ENCODE measurements at regions not wholly inside any gene's neighbourhood (a gene's known extent, or its start where the extent isn't known, plus 50 kb on each side); places are given as distances from the start of the nearest gene placed in this dataset.

- intact Hi-C loops (cut with DNase I): no loop called here
- Histone ChIP-seq H3K36me3 (no peaks in the 10 kb centered on the region), H3K4me1 (peaks cover 9 to 23% (median 10%) of the 10 kb centered on the region in 4 donors), H3K4me3 (no peak overlapping the region), H3K9me3 (no peaks in the 10 kb centered on the region), H3K27me3 (no peaks in the 10 kb centered on the region), H3K27ac (replicated peaks in 1 of 4) (no peak overlapping the region)
- no peak for DNase-seq (ENCODE audit: extremely low spot score)
- TF ChIP-seq POLR2AphosphoS5 (IDR thresholded peaks at IDR 0.05) (no peak), POLR2A (IDR thresholded peaks at IDR 0.05; ENCODE audit: low read depth) (no peak), EP300 (IDR thresholded peaks at IDR 0.05) (no peak)
- TF ChIP-seq, protein P1, sequence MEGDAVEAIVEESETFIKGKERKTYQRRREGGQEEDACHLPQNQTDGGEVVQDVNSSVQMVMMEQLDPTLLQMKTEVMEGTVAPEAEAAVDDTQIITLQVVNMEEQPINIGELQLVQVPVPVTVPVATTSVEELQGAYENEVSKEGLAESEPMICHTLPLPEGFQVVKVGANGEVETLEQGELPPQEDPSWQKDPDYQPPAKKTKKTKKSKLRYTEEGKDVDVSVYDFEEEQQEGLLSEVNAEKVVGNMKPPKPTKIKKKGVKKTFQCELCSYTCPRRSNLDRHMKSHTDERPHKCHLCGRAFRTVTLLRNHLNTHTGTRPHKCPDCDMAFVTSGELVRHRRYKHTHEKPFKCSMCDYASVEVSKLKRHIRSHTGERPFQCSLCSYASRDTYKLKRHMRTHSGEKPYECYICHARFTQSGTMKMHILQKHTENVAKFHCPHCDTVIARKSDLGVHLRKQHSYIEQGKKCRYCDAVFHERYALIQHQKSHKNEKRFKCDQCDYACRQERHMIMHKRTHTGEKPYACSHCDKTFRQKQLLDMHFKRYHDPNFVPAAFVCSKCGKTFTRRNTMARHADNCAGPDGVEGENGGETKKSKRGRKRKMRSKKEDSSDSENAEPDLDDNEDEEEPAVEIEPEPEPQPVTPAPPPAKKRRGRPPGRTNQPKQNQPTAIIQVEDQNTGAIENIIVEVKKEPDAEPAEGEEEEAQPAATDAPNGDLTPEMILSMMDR (IDR thresholded peaks at IDR 0.05): no peak
- 83% methylated on average over 6 of the region's 6 CpGs for WGBS
Measured at GRCh38 chr2:172361840-172362239, 65.5 kb upstream of the ITGA6 start.

- TF ChIP-seq POLR2A (IDR thresholded peaks at IDR 0.05; ENCODE audit: low read depth) (no peak), POLR2AphosphoS5 (IDR thresholded peaks at IDR 0.05) (no peak), EP300 (IDR thresholded peaks at IDR 0.05) (no peak)
- TF ChIP-seq, protein P1 (IDR thresholded peaks at IDR 0.05): no peak
- no peaks in the 10 kb centered on the region for H3K36me3 ChIP-seq
- DNase-seq (ENCODE audit: extremely low spot score): no peak
- H3K9me3 ChIP-seq: peaks cover 0 to 13% (median 7%) of the 10 kb centered on the region in 4 donors
- intact Hi-C loops (cut with DNase I): no loop called here
- H3K27me3 ChIP-seq: no peaks in the 10 kb centered on the region
- 94% methylated on average over 1 of the region's 1 CpG for WGBS
- H3K27ac ChIP-seq (replicated peaks in 1 of 4): no peak overlapping the region
- H3K4me1 ChIP-seq: peaks cover 0 to 4% (median 0%) of the 10 kb centered on the region in 4 donors
- H3K4me3 ChIP-seq: no peak overlapping the region
Measured at GRCh38 chr2:172364261-172364660, 63.1 kb upstream of the ITGA6 start.

- WGBS: 80% methylated on average over 11 of the region's 11 CpGs
- H3K4me3 ChIP-seq: no peak overlapping the region
- H3K36me3 ChIP-seq: no peaks in the 10 kb centered on the region
- DNase-seq (ENCODE audit: extremely low spot score): no peak
- no peaks in the 10 kb centered on the region for H3K4me1 ChIP-seq
- no peak overlapping the region for H3K27ac ChIP-seq (replicated peaks in 1 of 4)
- H3K9me3 ChIP-seq: peaks cover 0 to 22% (median 10%) of the 10 kb centered on the region in 4 donors
- no peaks in the 10 kb centered on the region for H3K27me3 ChIP-seq
- TF ChIP-seq POLR2AphosphoS5 (IDR thresholded peaks at IDR 0.05) (no peak), POLR2A (IDR thresholded peaks at IDR 0.05; ENCODE audit: low read depth) (no peak)
- TF ChIP-seq, protein P1 (IDR thresholded peaks at IDR 0.05): no peak
- intact Hi-C loops (cut with DNase I): no loop called here
Measured at GRCh38 chr2:172366596-172367150, 60.7 kb upstream of the ITGA6 start.

- DNase-seq (ENCODE audit: extremely low spot score): no peak
- WGBS: 86% methylated on average over 1 of the region's 1 CpG
- no peaks in the 10 kb centered on the region for H3K27me3 ChIP-seq
- H3K9me3 ChIP-seq: peaks cover 0 to 22% (median 10%) of the 10 kb centered on the region in 4 donors
- H3K4me3 ChIP-seq: no peak overlapping the region
- TF ChIP-seq, protein P1 (IDR thresholded peaks at IDR 0.05): no peak
- TF ChIP-seq EP300 (IDR thresholded peaks at IDR 0.05) (no peak), POLR2A (IDR thresholded peaks at IDR 0.05; ENCODE audit: low read depth) (no peak), POLR2AphosphoS5 (IDR thresholded peaks at IDR 0.05) (no peak)
- peaks cover 0 to 5% (median 0%) of the 10 kb centered on the region in 4 donors for H3K4me1 ChIP-seq
- no peak overlapping the region for H3K27ac ChIP-seq (replicated peaks in 1 of 4)
- intact Hi-C loops (cut with DNase I): no loop called here
- H3K36me3 ChIP-seq: no peaks in the 10 kb centered on the region
Measured at GRCh38 chr2:172370821-172371455, 56.4 kb upstream of the ITGA6 start.
